Endodermal cell (in vitro differentiated cells): ENCODE measurements at regions not wholly inside any gene's neighbourhood (a gene's known extent, or its start where the extent isn't known, plus 50 kb on each side); places are given as distances from the start of the nearest gene placed in this dataset.
A peak's percentile ranks its signal among the peaks of the same experiment; 100 is the strongest.

Source experiments
- DNase-seq: peaks from one replicate; pipeline ENCODE4 v3.0.0-alpha.2; 2017
- H3K27ac ChIP-seq: 2 replicates; pipeline ENCODE4 v1.5.1; 2013; ENCODE audit warnings: mild to moderate bottlenecking, low read depth, low read length, moderate library complexity
- H3K27me3 ChIP-seq: 2 replicates; pipeline ENCODE4 v1.6.1; 2013; ENCODE audit warnings: mild to moderate bottlenecking, low read length, moderate library complexity; ENCODE audit not compliant: insufficient read depth, control insufficient read depth, poor library complexity, severe bottlenecking
- H3K36me3 ChIP-seq: 2 replicates; pipeline ENCODE4 v1.7.0; 2013; ENCODE audit warnings: mild to moderate bottlenecking, low read length, moderate library complexity; ENCODE audit not compliant: control insufficient read depth, insufficient read depth
- H3K4me1 ChIP-seq: one replicate; pipeline ENCODE4 v1.7.0; 2013; ENCODE audit warnings: low read length; ENCODE audit not compliant: control insufficient read depth, insufficient read depth
- H3K4me3 ChIP-seq: 2 replicates; pipeline ENCODE4 v1.5.1; 2013; ENCODE audit warnings: mild to moderate bottlenecking, low read length, moderate library complexity
- H3K9ac ChIP-seq: 2 replicates; pipeline ENCODE4 v1.6.1; 2013; ENCODE audit warnings: mild to moderate bottlenecking, low read length, moderate library complexity; ENCODE audit not compliant: poor library complexity, severe bottlenecking; ENCODE audit errors: extremely low read depth
- H3K9me3 ChIP-seq: 2 replicates; pipeline ENCODE4 v1.6.1; 2013; ENCODE audit warnings: mild to moderate bottlenecking, low read length, moderate library complexity; ENCODE audit not compliant: control insufficient read depth
- H3K27ac Mint-ChIP-seq: 2 replicates; pipeline ENCODE4 v1.8.0; 2020; ENCODE audit warnings: mixed read lengths
- H3K27me3 Mint-ChIP-seq: 2 replicates; pipeline ENCODE4 v1.8.0; 2021; ENCODE audit warnings: mild to moderate bottlenecking, mixed read lengths; ENCODE audit not compliant: insufficient read depth
- H3K36me3 Mint-ChIP-seq: 2 replicates; pipeline ENCODE4 v1.8.0; 2020; ENCODE audit warnings: low read depth, mixed read lengths
- H3K4me1 Mint-ChIP-seq: 2 replicates; pipeline ENCODE4 v1.8.0; 2020; ENCODE audit warnings: mixed read lengths
- H3K4me3 Mint-ChIP-seq: 2 replicates; pipeline ENCODE4 v1.8.0; 2020; ENCODE audit warnings: mild to moderate bottlenecking, moderate library complexity, mixed read lengths
- H3K9me3 Mint-ChIP-seq: 2 replicates; pipeline ENCODE4 v1.8.0; 2020; ENCODE audit warnings: mild to moderate bottlenecking, mixed read lengths
- CTCF ChIP-seq: fragments of 200-600 bp; sonication (generic); conservative IDR thresholded peaks from 2 replicates; pipeline ENCODE4 v1.5.0; 2021; ENCODE audit warnings: antibody characterized with exemption, mild to moderate bottlenecking
- WGBS, 2 experiments: methylation state at CpG; one replicate each; pipeline versions ENCODE4 v1.1.5 to v1.1.7; 2013; ENCODE audit warnings: missing lambda C conversion rate in 2 of 2, mixed read lengths in 1 of 2; ENCODE audit not compliant: insufficient coverage in 1 of 2, insufficient read length in 1 of 2; 5-methylcytosine and 5-hydroxymethylcytosine counted together

- H3K27me3 Mint-ChIP-seq, result no peaks in the 10 kb centered on the region
- H3K27ac ChIP-seq, result no peak overlapping the region
- H3K27ac Mint-ChIP-seq, result no peak overlapping the region
- no peaks in the 10 kb centered on the region for H3K36me3 Mint-ChIP-seq
- no peak for DNase-seq
- no peak for TF ChIP-seq CTCF
- H3K4me3 Mint-ChIP-seq, result no peak overlapping the region
- no peaks in the 10 kb centered on the region for H3K36me3 ChIP-seq
- WGBS, 2 experiments, result 100% methylated on average over 1 of the region's 1 CpG; no CpG with 5 or more reads in 1 of the 2 experiments
- no peaks in the 10 kb centered on the region for H3K4me1 ChIP-seq
- peaks cover 17% of the 10 kb centered on the region for H3K9me3 Mint-ChIP-seq
- no peak overlapping the region for H3K9ac ChIP-seq
- no peaks in the 10 kb centered on the region for H3K4me1 Mint-ChIP-seq
- H3K9me3 ChIP-seq, result peaks cover 23% of the 10 kb centered on the region
- no peaks in the 10 kb centered on the region for H3K27me3 ChIP-seq
- no peak overlapping the region for H3K4me3 ChIP-seq
These were observed 109.0 kb upstream of the PARD3B start for GRCh38 chr2:204436230-204436629.

DNA sequence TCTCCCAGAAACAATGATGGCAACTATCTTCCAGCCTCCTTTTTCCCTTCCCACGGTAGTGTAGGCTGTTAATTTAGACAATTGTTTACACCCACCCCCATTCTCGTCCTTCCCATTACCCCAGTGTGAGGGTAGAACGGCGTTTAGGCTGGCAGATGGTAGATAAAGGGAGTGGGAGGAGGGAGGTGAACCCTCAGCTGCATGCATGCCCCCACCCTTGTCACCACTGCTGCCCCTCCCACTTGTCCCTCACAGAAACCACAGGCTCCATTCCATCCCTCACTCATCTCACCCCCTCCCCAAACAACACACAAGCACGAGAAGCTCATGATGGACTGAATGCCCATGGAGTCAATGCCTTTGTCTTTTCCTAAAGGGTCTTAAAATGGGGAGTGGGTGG lies 107.9 kb upstream of the PARD3B start:
- Histone ChIP-seq H3K9me3 (peaks cover 12% of the 10 kb centered on the region), H3K9ac (no peak overlapping the region), H3K27ac (peak overlapping the region; percentile 54), H3K36me3 (no peaks in the 10 kb centered on the region), H3K27me3 (no peaks in the 10 kb centered on the region), H3K4me1 (no peaks in the 10 kb centered on the region), H3K4me3 (no peak overlapping the region)
- H3K27ac Mint-ChIP-seq, result no peak overlapping the region
- no peak for TF ChIP-seq CTCF
- H3K9me3 Mint-ChIP-seq, result peaks cover 7% of the 10 kb centered on the region
- no peak for DNase-seq
- 76% methylated on average over 1 of the region's 5 CpGs; no CpG with 5 or more reads in 1 of the 2 experiments for whole genome bisulfite sequencing, 2 experiments
- no peaks in the 10 kb centered on the region for H3K27me3 Mint-ChIP-seq
- no peak overlapping the region for H3K4me3 Mint-ChIP-seq
- H3K36me3 Mint-ChIP-seq, result no peaks in the 10 kb centered on the region
- H3K4me1 Mint-ChIP-seq, result no peaks in the 10 kb centered on the region

- H3K9me3 ChIP-seq, result peaks cover 5% of the 10 kb centered on the region
- peak overlapping the region; percentile 54 for H3K27ac ChIP-seq
- H3K4me3 ChIP-seq, result no peak overlapping the region
- H3K27me3 ChIP-seq, result no peaks in the 10 kb centered on the region
- Mint-ChIP-seq H3K36me3 (no peaks in the 10 kb centered on the region), H3K4me1 (no peaks in the 10 kb centered on the region), H3K9me3 (peaks cover under 1% of the 10 kb centered on the region), H3K4me3 (no peak overlapping the region), H3K27ac (no peak overlapping the region), H3K27me3 (no peaks in the 10 kb centered on the region)
- H3K4me1 ChIP-seq, result no peaks in the 10 kb centered on the region
- no peak for DNase-seq
- WGBS, 2 experiments, result 70 to 87% methylated on average over 16 to 18 of the region's 18 CpGs
- no peak for TF ChIP-seq CTCF
- H3K9ac ChIP-seq, result no peak overlapping the region
- H3K36me3 ChIP-seq, result no peaks in the 10 kb centered on the region
These were observed 107.2 kb upstream of the PARD3B start for GRCh38 chr2:204437815-204438756.
